GM12891 (cell line): ENCODE measurements at regions not wholly inside any gene's neighbourhood (a gene's known extent, or its start where the extent isn't known, plus 50 kb on each side); places are given as distances from the start of the nearest gene placed in this dataset.

Experiments
- PAX5 ChIP-seq: IDR thresholded peaks from 2 replicates; pipeline ENCODE4 v1.6.1; 2011; ENCODE audit warnings: low read length, moderate library complexity, mild to moderate bottlenecking; ENCODE audit not compliant: insufficient read depth, severe bottlenecking
- POLR2A ChIP-seq: IDR thresholded peaks from 2 replicates; pipeline ENCODE4 v1.6.1; 2011; ENCODE audit warnings: low read depth, low read length, control low read depth
- POLR2AphosphoS5 ChIP-seq: IDR thresholded peaks from 2 replicates; pipeline ENCODE4 v1.6.1; 2011; ENCODE audit warnings: low read depth, low read length, control low read depth
- POU2F2 ChIP-seq: IDR thresholded peaks from 2 replicates; pipeline ENCODE4 v1.6.1; 2011; ENCODE audit warnings: low read depth, mild to moderate bottlenecking, control low read depth, low read length, moderate library complexity
- SPI1 ChIP-seq: IDR thresholded peaks from 2 replicates; pipeline ENCODE4 v1.6.1; 2011; ENCODE audit warnings: low read depth, low read length, control low read depth
- TAF1 ChIP-seq: IDR thresholded peaks from 2 replicates; pipeline ENCODE4 v1.6.1; 2011; ENCODE audit warnings: low read depth, low read length, control low read depth

DNA sequence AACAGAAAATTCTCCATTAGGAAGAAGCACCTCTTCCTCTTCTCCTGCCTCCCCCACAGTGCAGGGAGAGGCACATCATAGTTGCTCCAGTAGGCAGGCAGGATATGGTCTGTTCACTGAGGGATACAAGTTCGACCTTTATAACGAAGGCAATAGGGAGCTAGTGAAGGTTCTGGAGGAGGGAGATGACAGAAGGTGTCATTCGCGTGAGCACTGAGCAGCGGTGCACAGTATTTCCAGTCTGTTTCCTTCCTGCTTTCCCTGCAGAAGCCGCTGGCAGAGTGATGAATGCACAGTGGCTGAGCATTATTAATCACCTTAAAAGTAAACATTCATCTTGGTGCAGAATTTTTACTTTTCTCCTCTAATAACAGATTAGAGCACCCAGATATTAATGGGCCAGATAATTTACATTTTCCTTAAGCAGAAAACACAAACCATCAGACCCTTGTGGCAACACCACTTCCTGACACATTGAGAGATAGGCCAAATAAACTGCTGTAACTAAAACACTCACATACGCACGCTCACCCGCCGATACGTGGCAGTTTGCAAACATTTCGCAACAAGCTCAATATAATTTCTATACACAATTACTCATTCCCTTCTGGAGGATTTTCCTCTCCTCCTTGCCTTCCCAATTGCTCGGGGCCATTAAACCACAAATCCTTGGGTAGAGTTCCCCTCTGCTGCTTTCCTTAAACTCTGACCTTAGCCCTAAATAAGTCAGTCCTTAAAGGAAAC, 69.5 kb downstream of the AIPL1 start:
- TF ChIP-seq POLR2A: no peak
- no peak for TF ChIP-seq POLR2AphosphoS5
- no peak for TF ChIP-seq TAF1
- TF ChIP-seq SPI1: no peak
- TF ChIP-seq PAX5: no peak
- TF ChIP-seq POU2F2: no peak
